Sigmoid colon (tissue), 6 donors: ENCODE measurements at regions not wholly inside any gene's neighbourhood (a gene's known extent, or its start where the extent isn't known, plus 50 kb on each side); places are given as distances from the start of the nearest gene placed in this dataset.

Source experiments
- DNase-seq: peaks from one replicate; pipeline ENCODE4 v3.0.0-alpha.2; 2019
- H3K27ac ChIP-seq, 4 donors: fragments of 200-600 bp; sonication (generic); one replicate each; pipeline ENCODE4 v1.5.1; 2016 to 2019; ENCODE audit warnings: mild to moderate bottlenecking in 1 of 4
- H3K27me3 ChIP-seq, 3 donors: fragments of 200-600 bp; sonication (generic); one replicate each; pipeline ENCODE4 v1.5.1; 2019; ENCODE audit warnings: mild to moderate bottlenecking in 1 of 3
- H3K36me3 ChIP-seq, 4 donors: fragments of 200-600 bp; sonication (generic); one replicate each; pipeline ENCODE4 v1.5.1; 2016 to 2019
- H3K4me1 ChIP-seq, 4 donors: fragments of 200-600 bp; sonication (generic); one replicate each; pipeline ENCODE4 v1.5.1; 2017 to 2019
- H3K4me3 ChIP-seq, 4 donors: fragments of 200-600 bp; sonication (generic); one replicate each; pipeline ENCODE4 v1.5.1; 2017 to 2019; ENCODE audit warnings: mild to moderate bottlenecking in 2 of 4, moderate library complexity in 1 of 4
- H3K9me3 ChIP-seq, 4 donors: fragments of 200-600 bp in 3 of 4; sonication (generic) in 3 of 4; one replicate each; pipeline versions ENCODE4 v1.5.1 to v1.6.1; 2013 to 2019
- EP300 ChIP-seq, 4 donors: sonication (generic); formaldehyde crosslinking; IDR thresholded peaks; one replicate each; pipeline ENCODE4 v1.6.1; 2017; ENCODE audit warnings: antibody characterized with exemption in 4 of 4
- POLR2A ChIP-seq, 2 donors: fragments of 450-650 bp; IDR thresholded peaks; one replicate each; pipeline ENCODE4 v1.6.1; 2016; ENCODE audit warnings: antibody characterized with exemption in 2 of 2, mild to moderate bottlenecking in 2 of 2, moderate library complexity in 2 of 2
- POLR2AphosphoS5 ChIP-seq, 4 donors: sonication (generic); formaldehyde crosslinking; IDR thresholded peaks; one replicate each; pipeline ENCODE4 v1.6.1; 2017; ENCODE audit warnings: antibody characterized with exemption in 4 of 4
- WGBS, 2 donors: extraction: QIAGEN DNeasy Blood & Tissue Kit; methylation state at CpG; one replicate each; pipeline ENCODE4 v1.1.7; 2013; 5-methylcytosine and 5-hydroxymethylcytosine counted together
- intact Hi-C: fragments of 100-400 bp; cut with DNase I; formaldehyde crosslinking; loops from one replicate; pipeline ENCODE4 v1.15.1; 2023
- TF ChIP-seq, protein P1 (sequence below), 4 experiments: fragments of 450-650 bp in 3 of 4; fragments of 200-600 bp in 1 of 4; IDR thresholded peaks; one replicate each; pipeline ENCODE4 v1.5.1; 2016 to 2019; ENCODE audit warnings: antibody characterized with exemption in 4 of 4, mild to moderate bottlenecking in 3 of 4, moderate library complexity in 2 of 4
- donor health status: healthy with polysubstance abuse.
- donor health status: healthy.

GRCh38 chr13:85473144-85473543 lies 326.1 kb downstream of the SLITRK6 start:
- H3K4me3 ChIP-seq = no peak overlapping the region
- TF ChIP-seq POLR2A (IDR thresholded peaks at IDR 0.05) (no peak), EP300 (IDR thresholded peaks at IDR 0.05) (no peak), POLR2AphosphoS5 (IDR thresholded peaks at IDR 0.05) (no peak)
- TF ChIP-seq, protein P1, sequence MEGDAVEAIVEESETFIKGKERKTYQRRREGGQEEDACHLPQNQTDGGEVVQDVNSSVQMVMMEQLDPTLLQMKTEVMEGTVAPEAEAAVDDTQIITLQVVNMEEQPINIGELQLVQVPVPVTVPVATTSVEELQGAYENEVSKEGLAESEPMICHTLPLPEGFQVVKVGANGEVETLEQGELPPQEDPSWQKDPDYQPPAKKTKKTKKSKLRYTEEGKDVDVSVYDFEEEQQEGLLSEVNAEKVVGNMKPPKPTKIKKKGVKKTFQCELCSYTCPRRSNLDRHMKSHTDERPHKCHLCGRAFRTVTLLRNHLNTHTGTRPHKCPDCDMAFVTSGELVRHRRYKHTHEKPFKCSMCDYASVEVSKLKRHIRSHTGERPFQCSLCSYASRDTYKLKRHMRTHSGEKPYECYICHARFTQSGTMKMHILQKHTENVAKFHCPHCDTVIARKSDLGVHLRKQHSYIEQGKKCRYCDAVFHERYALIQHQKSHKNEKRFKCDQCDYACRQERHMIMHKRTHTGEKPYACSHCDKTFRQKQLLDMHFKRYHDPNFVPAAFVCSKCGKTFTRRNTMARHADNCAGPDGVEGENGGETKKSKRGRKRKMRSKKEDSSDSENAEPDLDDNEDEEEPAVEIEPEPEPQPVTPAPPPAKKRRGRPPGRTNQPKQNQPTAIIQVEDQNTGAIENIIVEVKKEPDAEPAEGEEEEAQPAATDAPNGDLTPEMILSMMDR (IDR thresholded peaks at IDR 0.05) = no peak
- 85 to 92% methylated on average over 2 of the region's 2 CpGs for WGBS, 2 donors

DNA sequence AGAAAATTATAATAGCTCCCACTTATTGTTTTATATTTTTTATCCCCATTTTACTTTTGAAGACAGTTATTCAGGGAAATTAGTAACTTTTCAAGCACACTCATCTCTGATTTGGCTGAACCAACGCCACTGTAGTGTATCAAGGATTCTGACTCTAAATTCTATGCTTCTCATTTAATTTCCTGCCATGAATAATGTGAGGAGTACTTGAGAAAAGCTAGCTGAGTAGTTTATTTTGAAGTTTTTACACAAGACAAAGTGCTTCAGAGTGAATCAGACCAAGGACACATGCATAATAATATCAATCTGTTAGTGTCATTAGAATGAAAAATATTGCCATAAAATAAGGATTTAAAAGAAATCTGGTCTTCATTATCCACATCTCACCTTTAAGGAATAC lies 329.9 kb downstream of the SLITRK6 start:
- intact Hi-C loops = no loop called here
- no peak overlapping the region for H3K4me3 ChIP-seq
- no peaks in the 10 kb centered on the region for H3K27me3 ChIP-seq
- no peaks in the 10 kb centered on the region for H3K9me3 ChIP-seq
- no peak for DNase-seq
- no peaks in the 10 kb centered on the region for H3K36me3 ChIP-seq
- H3K4me1 ChIP-seq = no peaks in the 10 kb centered on the region
- 57 to 66% methylated on average over 1 of the region's 1 CpG for WGBS, 2 donors
- no peak overlapping the region for H3K27ac ChIP-seq
- no peak for TF ChIP-seq POLR2A (IDR thresholded peaks at IDR 0.05)
- TF ChIP-seq EP300 (IDR thresholded peaks at IDR 0.05) = no peak
- TF ChIP-seq, protein P1 (IDR thresholded peaks at IDR 0.05) = no peak
- no peak for TF ChIP-seq POLR2AphosphoS5 (IDR thresholded peaks at IDR 0.05)

More at GRCh38 chr13:85473144-85473543, 326.1 kb downstream of the SLITRK6 start:
- Histone ChIP-seq H3K9me3 (no peaks in the 10 kb centered on the region), H3K27ac (no peak overlapping the region), H3K27me3 (no peaks in the 10 kb centered on the region), H3K36me3 (no peaks in the 10 kb centered on the region), H3K4me1 (peaks cover 0 to 4% (median 0%) of the 10 kb centered on the region in 4 donors)
- DNase-seq = no peak
- intact Hi-C loops = no loop called here

- intact Hi-C loops = no loop called here
- H3K27ac ChIP-seq = no peak overlapping the region
- H3K4me1 ChIP-seq = peaks cover 0 to 8% (median 0%) of the 10 kb centered on the region in 4 donors
- H3K9me3 ChIP-seq = peaks cover 0 to under 1% (median 0%) of the 10 kb centered on the region in 4 donors
- no peak overlapping the region for H3K4me3 ChIP-seq
- TF ChIP-seq, protein P1 (IDR thresholded peaks at IDR 0.05) = no peak
- TF ChIP-seq POLR2AphosphoS5 (IDR thresholded peaks at IDR 0.05) = no peak
- TF ChIP-seq EP300 (IDR thresholded peaks at IDR 0.05) = no peak
- no peak for TF ChIP-seq POLR2A (IDR thresholded peaks at IDR 0.05)
- no peaks in the 10 kb centered on the region for H3K36me3 ChIP-seq
- WGBS, 2 donors = 88 to 92% methylated on average over 3 of the region's 3 CpGs
- H3K27me3 ChIP-seq = no peaks in the 10 kb centered on the region
- no peak for DNase-seq
Measured at GRCh38 chr13:85462792-85463425, 336.3 kb downstream of the SLITRK6 start.

DNA sequence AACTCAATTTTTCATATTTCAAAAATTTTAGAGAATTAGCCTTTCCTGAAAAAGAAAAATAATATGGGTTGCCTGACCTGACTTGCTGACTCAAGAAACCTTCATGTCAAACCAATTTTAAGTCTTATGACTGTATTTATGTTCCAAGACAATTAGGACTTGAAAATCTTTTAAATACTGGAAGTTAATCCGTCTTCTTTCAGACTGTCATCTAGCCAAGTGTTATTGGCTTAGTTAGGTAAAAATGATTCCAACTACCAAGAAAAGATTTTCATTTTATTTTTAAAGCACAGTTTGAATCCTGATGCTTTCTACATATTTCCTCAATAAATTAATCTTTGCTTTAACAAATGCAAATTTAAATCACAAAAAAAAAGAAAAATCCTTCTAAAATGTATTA lies 337.6 kb downstream of the SLITRK6 start:
- no peak overlapping the region for H3K4me3 ChIP-seq
- peaks cover 0 to 8% (median 0%) of the 10 kb centered on the region in 4 donors for H3K4me1 ChIP-seq
- 78 to 81% methylated on average over 1 of the region's 1 CpG for WGBS, 2 donors
- no peaks in the 10 kb centered on the region for H3K27me3 ChIP-seq
- DNase-seq = no peak
- intact Hi-C loops = no loop called here
- no peak overlapping the region for H3K27ac ChIP-seq
- no peaks in the 10 kb centered on the region for H3K36me3 ChIP-seq
- peaks cover 0 to 10% (median 0%) of the 10 kb centered on the region in 4 donors for H3K9me3 ChIP-seq
- TF ChIP-seq, protein P1 (IDR thresholded peaks at IDR 0.05) = no peak
- TF ChIP-seq POLR2A (IDR thresholded peaks at IDR 0.05) (no peak), POLR2AphosphoS5 (IDR thresholded peaks at IDR 0.05) (no peak), EP300 (IDR thresholded peaks at IDR 0.05) (no peak)

DNA sequence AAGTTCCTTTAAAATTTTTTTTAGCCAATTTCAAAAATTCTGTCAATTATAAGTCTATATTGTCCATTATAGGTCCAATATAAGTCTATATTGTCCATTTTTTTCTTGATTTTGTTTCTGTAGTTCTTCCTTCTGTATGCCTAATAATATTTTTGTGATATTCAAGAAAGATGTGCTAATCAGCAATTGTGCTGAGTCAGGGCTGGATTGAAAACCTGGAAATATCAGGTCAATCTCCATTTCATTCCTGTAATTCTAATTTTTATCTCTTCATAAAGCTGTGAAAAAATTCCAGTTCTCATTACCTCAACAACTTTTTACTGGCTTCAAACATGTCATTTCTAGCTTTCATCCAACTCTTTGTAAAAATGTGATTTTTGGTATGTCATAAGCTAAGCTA lies 353.7 kb downstream of the SLITRK6 start:
- H3K36me3 ChIP-seq = no peaks in the 10 kb centered on the region
- intact Hi-C loops = no loop called here
- H3K27me3 ChIP-seq = no peaks in the 10 kb centered on the region
- H3K4me1 ChIP-seq = peaks cover 0 to 9% (median 0%) of the 10 kb centered on the region in 4 donors
- DNase-seq = no peak
- H3K9me3 ChIP-seq = no peaks in the 10 kb centered on the region
- TF ChIP-seq POLR2AphosphoS5 (IDR thresholded peaks at IDR 0.05) (no peak), POLR2A (IDR thresholded peaks at IDR 0.05) (no peak), EP300 (IDR thresholded peaks at IDR 0.05) (no peak)
- TF ChIP-seq, protein P1 (IDR thresholded peaks at IDR 0.05) = no peak
- no peak overlapping the region for H3K4me3 ChIP-seq
- no peak overlapping the region for H3K27ac ChIP-seq
